DND-41 (cell line): ENCODE measurements at regions not wholly inside any gene's neighbourhood (a gene's known extent, or its start where the extent isn't known, plus 50 kb on each side); places are given as distances from the start of the nearest gene placed in this dataset.
"Not testable (repeated sequence)": the region's sequence is repeated elsewhere in the genome, so short reads cannot be mapped to it uniquely, and the experiment has no call there.

Source experiments
- CTCF ChIP-seq: IDR thresholded peaks from 2 replicates; pipeline ENCODE4 v1.5.1; 2012; ENCODE audit warnings: borderline replicate concordance, low read length, moderate library complexity, mild to moderate bottlenecking; ENCODE audit not compliant: poor library complexity, severe bottlenecking; ENCODE audit errors: extremely low read depth
- EZH2 ChIP-seq: IDR thresholded peaks from 3 replicates; pipeline ENCODE4 v1.6.1; 2012; ENCODE audit warnings: borderline replicate concordance, low read depth, mild to moderate bottlenecking, moderate library complexity, low read length, inconsistent platforms; ENCODE audit not compliant: severe bottlenecking

- not testable (repeated sequence) for TF ChIP-seq CTCF, EZH2
Measured at GRCh38 chr12:8382556-8382955, 73.2 kb upstream of the CLEC6A start.
